NT2/D1 (cell line): ENCODE measurements at regions not wholly inside any gene's neighbourhood (a gene's known extent, or its start where the extent isn't known, plus 50 kb on each side); places are given as distances from the start of the nearest gene placed in this dataset.
"Not testable (repeated sequence)": the region's sequence is repeated elsewhere in the genome, so short reads cannot be mapped to it uniquely, and the experiment has no call there.

Experiments used
- DNase-seq: peaks from one replicate; pipeline ENCODE4 v3.0.0-alpha.2; 2011; ENCODE audit warnings: low read depth, low spot score
- H3K27me3 ChIP-seq: 2 replicates; pipeline ENCODE4 v1.6.0; 2011; ENCODE audit warnings: mild to moderate bottlenecking; ENCODE audit not compliant: insufficient read length, insufficient read depth
- H3K36me3 ChIP-seq: 2 replicates; pipeline ENCODE4 v1.6.1; 2011; ENCODE audit warnings: mild to moderate bottlenecking, low read length, mixed read lengths; ENCODE audit not compliant: insufficient read depth, insufficient read length
- H3K4me1 ChIP-seq: 2 replicates; pipeline ENCODE4 v1.5.1; 2011; ENCODE audit not compliant: insufficient read depth, insufficient read length
- H3K4me3 ChIP-seq: 2 replicates; pipeline ENCODE4 v1.5.1; 2011; ENCODE audit warnings: low read depth; ENCODE audit not compliant: insufficient read length
- H3K9ac ChIP-seq: 2 replicates; pipeline ENCODE4 v1.6.0; 2011; ENCODE audit warnings: low read depth; ENCODE audit not compliant: insufficient read length
- H3K9me3 ChIP-seq: 2 replicates; pipeline ENCODE4 v1.5.1; 2011; ENCODE audit warnings: mild to moderate bottlenecking, low read length; ENCODE audit not compliant: insufficient read depth
- SUZ12 ChIP-seq: IDR thresholded peaks from 2 replicates; pipeline ENCODE4 v1.6.1; 2011; ENCODE audit not compliant: insufficient read length, insufficient read depth; ENCODE audit errors: extremely low read depth
- YY1 ChIP-seq: IDR thresholded peaks from 2 replicates; pipeline ENCODE4 v1.6.1; 2011; ENCODE audit not compliant: insufficient read length, insufficient read depth
- ZNF274 ChIP-seq: IDR thresholded peaks from 2 replicates; pipeline ENCODE4 v1.6.1; 2011; ENCODE audit warnings: mild to moderate bottlenecking, low read depth, low read length

DNA sequence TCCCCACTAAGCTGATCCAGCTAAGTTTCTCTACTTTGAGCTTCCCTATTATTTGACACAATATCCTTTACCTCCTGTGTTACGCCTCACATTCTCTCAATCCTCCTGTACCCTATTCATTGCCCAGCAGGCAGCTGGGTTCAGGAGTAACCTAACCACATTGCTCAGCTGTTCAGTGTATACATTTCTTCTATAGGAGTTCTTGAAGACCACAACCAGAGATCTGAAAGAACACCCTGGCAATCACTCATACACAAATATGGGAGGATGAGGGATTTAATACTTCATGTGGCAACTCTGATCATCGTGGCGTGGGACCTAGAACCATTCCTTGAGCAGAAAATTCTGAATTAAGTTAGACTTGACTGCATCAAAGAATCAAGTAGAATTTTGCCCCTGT lies 346.8 kb upstream of the ARPP21 start:
- H3K36me3 ChIP-seq = no peaks in the 10 kb centered on the region
- no peak for DNase-seq
- H3K9ac ChIP-seq = no peak overlapping the region
- no peaks in the 10 kb centered on the region for H3K27me3 ChIP-seq
- H3K4me1 ChIP-seq = no peaks in the 10 kb centered on the region
- H3K9me3 ChIP-seq = no peaks in the 10 kb centered on the region
- no peak overlapping the region for H3K4me3 ChIP-seq
- no peak for TF ChIP-seq SUZ12
- no peak for TF ChIP-seq ZNF274
- TF ChIP-seq YY1 = no peak

DNA sequence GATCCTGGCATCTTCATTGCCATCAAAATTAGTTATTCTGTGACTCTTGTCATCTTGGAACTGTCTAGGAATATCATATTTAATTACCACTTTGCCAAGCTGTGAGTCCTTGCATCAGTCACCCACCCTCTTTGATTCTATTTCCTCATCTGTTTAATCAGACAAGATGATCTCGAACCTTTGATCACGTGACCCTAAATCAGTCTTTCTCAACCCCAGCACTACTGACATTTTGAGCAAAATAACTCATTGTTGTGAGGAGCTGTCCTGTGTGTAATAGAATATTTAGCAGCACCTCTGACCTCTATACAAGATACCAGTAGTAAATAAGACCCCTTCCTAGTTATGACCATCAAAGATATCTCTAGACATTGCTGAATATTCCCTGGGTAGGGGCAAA lies 343.4 kb upstream of the ARPP21 start:
- TF ChIP-seq SUZ12 (no peak), YY1 (no peak), ZNF274 (no peak)
- H3K4me1 ChIP-seq = no peaks in the 10 kb centered on the region
- no peak overlapping the region for H3K4me3 ChIP-seq
- no peaks in the 10 kb centered on the region for H3K9me3 ChIP-seq
- H3K36me3 ChIP-seq = no peaks in the 10 kb centered on the region
- H3K9ac ChIP-seq = no peak overlapping the region
- DNase-seq = no peak
- no peaks in the 10 kb centered on the region for H3K27me3 ChIP-seq

DNA sequence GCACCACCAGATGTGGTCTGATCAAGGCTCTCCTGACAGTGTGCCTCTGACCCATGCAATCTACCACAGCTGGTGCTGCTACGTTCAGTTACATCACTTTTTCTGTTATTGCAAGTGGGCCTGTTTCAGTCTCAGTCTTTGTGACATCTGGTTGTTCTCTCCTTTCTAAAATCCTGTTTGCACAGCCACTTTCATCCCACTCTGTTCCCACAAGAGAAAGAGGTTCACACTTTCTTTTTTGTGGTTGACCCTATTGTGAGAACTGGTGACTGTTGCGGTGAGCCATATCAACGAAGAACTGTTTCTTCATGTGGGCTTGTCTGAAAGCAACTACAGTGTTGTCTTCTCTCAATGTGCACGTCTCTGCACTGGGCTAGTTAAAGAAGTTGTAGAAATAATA lies 342.8 kb upstream of the ARPP21 start:
- DNase-seq = no peak

GRCh38 chr3:35296944-35297343 lies 342.4 kb upstream of the ARPP21 start:
- H3K9ac ChIP-seq, H3K9me3 ChIP-seq, H3K36me3 ChIP-seq, DNase-seq, H3K4me3 ChIP-seq, H3K27me3 ChIP-seq, H3K4me1 ChIP-seq: not testable (repeated sequence)

More for the DNA sequence above, 342.8 kb upstream of the ARPP21 start:
- no peaks in the 10 kb centered on the region for H3K9me3 ChIP-seq
- TF ChIP-seq YY1 (no peak), ZNF274 (no peak), SUZ12 (no peak)
- no peaks in the 10 kb centered on the region for H3K36me3 ChIP-seq
- no peaks in the 10 kb centered on the region for H3K27me3 ChIP-seq
- H3K9ac ChIP-seq = no peak overlapping the region
- H3K4me1 ChIP-seq = no peaks in the 10 kb centered on the region
- H3K4me3 ChIP-seq = no peak overlapping the region

DNA sequence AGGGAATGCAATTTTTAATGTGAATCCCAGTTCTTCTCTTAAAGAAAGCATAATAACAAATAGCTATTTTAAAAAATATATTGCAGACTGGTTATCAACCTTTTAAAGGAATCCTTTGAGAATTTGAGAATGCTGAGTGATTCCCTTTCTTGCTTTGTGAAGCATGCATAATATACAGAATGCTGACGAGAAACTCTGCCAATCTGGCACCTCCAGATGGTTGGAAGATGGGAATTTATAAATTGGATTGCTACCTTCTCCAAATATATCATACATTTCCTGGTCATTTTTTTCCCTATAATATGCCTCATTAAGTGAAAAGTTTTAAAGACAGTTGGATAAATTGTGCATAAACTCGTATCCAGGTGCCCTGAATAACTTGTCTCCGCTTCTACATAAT lies 333.9 kb upstream of the ARPP21 start:
- H3K36me3 ChIP-seq = no peaks in the 10 kb centered on the region
- H3K27me3 ChIP-seq = no peaks in the 10 kb centered on the region
- no peak overlapping the region for H3K4me3 ChIP-seq
- no peak for DNase-seq
- no peaks in the 10 kb centered on the region for H3K4me1 ChIP-seq
- no peak overlapping the region for H3K9ac ChIP-seq
- H3K9me3 ChIP-seq = no peaks in the 10 kb centered on the region
- no peak for TF ChIP-seq SUZ12

DNA sequence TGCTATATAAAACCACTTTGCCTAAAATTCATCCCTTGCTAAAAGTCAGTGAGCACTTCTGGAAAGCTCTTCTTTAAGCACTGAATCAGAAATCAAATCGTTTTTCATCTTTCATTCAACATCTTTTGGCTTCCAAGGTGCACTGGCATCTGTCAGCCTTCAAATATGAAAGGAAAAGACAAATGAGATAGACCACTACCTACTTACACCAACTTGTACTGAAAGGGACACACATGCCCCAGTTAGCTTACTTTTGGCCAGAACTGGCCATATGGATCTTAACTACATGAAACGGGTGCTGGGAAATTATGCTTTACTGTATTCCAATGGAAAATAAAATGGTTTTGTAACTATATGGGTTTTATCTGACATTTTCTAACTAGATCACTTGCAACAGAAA lies 332.0 kb upstream of the ARPP21 start:
- no peaks in the 10 kb centered on the region for H3K4me1 ChIP-seq
- no peaks in the 10 kb centered on the region for H3K9me3 ChIP-seq
- TF ChIP-seq ZNF274 = no peak
- no peak for TF ChIP-seq YY1
- no peak for TF ChIP-seq SUZ12
- no peaks in the 10 kb centered on the region for H3K36me3 ChIP-seq
- H3K4me3 ChIP-seq = no peak overlapping the region
- H3K9ac ChIP-seq = no peak overlapping the region
- no peak for DNase-seq
- no peaks in the 10 kb centered on the region for H3K27me3 ChIP-seq

DNA sequence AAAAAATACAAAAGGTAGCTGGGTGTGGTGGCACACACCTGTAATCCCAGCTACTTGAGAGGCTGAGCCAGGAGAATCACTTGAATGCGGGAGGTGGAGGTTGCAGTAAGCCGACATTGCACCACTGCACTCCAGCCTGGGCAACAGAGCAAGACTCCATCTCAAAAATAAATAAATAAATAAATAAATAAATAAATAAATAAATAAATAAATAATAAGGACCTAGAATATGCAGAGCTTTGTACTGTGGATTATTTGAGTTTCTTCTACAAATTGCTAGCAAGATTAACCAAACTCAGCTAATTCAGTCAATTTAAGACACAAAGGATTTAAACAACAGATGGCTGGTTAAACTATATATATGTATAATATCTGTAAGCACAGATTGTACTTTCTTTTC lies 322.5 kb upstream of the ARPP21 start:
- not testable (repeated sequence) for H3K4me3 ChIP-seq, H3K36me3 ChIP-seq, H3K4me1 ChIP-seq, H3K27me3 ChIP-seq, H3K9ac ChIP-seq, DNase-seq, H3K9me3 ChIP-seq

GRCh38 chr3:35320646-35321407 lies 318.5 kb upstream of the ARPP21 start:
- peaks cover 14% of the 10 kb centered on the region for H3K9me3 ChIP-seq
- no peak overlapping the region for H3K9ac ChIP-seq
- no peaks in the 10 kb centered on the region for H3K36me3 ChIP-seq
- TF ChIP-seq SUZ12 (no peak), YY1 (no peak), ZNF274 (no peak)
- no peaks in the 10 kb centered on the region for H3K27me3 ChIP-seq
- no peak for DNase-seq
- no peak overlapping the region for H3K4me3 ChIP-seq
- H3K4me1 ChIP-seq = no peaks in the 10 kb centered on the region
